HG02970 (cell line): ENCODE measurements at regions not wholly inside any gene's neighbourhood (a gene's known extent, or its start where the extent isn't known, plus 50 kb on each side); places are given as distances from the start of the nearest gene placed in this dataset.
"Not testable (repeated sequence)": the region's sequence is repeated elsewhere in the genome, so short reads cannot be mapped to it uniquely, and the experiment has no call there.

Experiments used
- ATAC-seq: cut with Tn5 transposase; IDR thresholded peaks from one replicate; pipeline ENCODE4 v1.9.1; 2021; ENCODE audit warnings: mild to moderate bottlenecking, moderate library complexity, moderate number of reproducible peaks; ENCODE audit not compliant: unreplicated experiment, low FRiP score

DNA sequence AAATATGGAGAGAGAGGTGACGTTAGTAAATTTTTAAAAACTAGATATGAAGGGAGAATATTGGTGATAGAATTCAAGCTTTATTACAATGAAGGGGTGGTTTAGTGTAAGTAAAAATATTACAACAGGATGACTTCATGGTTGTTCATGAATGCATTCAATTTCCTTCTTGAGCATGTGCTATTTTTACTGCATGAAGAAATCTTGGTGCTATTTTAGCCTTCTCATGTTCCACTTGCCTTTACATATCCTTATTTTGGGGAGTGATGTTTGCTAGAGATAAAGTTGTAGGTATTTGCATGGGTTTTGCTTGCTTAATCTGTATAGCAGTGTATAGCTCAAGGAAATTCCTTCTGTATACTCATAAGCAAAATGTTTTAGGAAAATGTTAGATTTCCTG, 195.0 kb upstream of the MMADHC start:
- no peak for ATAC-seq

- no peak for ATAC-seq
Measured at GRCh38 chr2:149781263-149781808, 193.8 kb upstream of the MMADHC start.

GRCh38 chr2:149773006-149773405, 185.4 kb upstream of the MMADHC start:
- no peak for ATAC-seq

- ATAC-seq: no peak
Measured at GRCh38 chr2:149768320-149768799, 180.8 kb upstream of the MMADHC start.

DNA sequence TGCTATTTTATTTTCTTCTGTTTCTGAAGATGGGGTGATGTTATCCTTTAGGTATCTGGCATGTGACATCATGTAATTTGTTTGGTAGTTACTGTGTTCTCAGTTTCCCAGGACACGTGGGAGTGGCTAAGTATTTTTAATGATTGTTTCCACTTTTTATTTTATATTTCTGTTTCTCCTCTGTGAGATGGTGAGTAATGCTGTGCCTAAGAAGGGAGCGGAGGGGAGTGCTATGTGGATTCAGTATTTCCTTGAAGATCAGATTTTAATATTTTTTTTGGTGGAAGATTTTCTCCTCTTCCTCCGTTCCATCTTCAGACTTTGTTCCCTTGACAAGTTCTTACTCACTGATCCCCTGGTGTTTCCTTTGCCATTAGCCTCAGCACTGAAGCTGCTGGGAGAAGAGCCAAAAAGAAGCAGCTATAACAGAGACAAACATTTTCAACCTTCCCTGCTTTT, 180.0 kb upstream of the MMADHC start:
- ATAC-seq: no peak

GRCh38 chr2:149766339-149766738, 178.8 kb upstream of the MMADHC start:
- ATAC-seq: no peak

GRCh38 chr2:149765636-149766035, 178.1 kb upstream of the MMADHC start:
- ATAC-seq: no peak

DNA sequence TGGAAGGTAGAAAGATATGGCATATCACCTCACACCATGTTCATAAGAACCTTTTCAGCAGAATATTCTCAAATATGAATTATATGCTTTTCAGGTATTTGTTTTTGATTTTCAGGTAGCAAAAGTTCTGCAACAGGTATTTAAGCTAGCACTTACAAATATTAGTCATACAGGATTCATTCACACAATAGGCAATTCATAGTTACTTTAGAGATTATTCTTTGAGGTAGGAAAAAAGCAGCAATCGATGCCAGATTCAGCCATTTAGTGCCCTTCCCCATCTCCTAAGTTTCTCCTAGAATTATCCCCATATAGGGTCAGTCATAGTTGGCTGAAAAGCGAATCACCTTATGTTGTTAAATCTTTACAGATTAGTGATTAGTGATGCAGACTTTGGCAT, 177.4 kb upstream of the MMADHC start:
- ATAC-seq: no peak

DNA sequence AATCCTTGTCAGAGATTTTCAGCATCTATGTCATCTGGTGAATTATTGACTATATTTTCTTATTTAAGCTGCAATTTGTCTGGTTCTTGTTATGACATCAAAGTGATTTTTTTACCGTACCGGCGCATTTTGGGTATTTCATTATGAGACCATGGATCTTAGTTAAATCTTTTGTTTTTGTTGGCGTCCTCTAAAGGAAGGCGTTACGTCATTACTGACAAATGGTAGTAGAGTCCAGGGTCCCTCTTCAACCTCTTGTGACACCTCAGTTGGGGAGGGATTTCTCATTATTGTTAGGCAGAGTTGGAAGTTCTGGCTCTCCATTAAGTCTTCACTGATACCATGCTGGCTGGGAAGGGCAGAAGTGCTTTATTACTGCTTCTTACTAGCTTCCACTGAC, 175.8 kb upstream of the MMADHC start:
- no peak for ATAC-seq

DNA sequence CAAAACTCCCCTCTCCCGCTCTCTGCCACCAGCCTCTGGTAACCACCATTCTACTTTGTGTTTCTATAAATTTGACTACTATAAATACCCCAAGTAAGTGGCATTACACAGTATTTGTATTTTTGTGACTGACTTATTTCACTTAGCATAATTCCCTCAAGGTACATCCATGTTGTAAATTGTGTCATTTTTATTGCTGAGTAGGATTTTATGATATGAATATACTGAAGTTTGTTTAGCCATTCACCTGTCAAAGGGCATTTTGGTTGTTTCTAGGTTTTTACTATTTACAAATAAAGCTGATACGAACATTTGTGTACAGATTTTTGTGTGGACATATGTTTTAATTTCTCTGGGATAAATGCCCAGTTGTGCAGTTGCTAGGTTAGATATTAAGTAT, 174.0 kb upstream of the MMADHC start:
- ATAC-seq: no peak

- ATAC-seq: not testable (repeated sequence)
Measured at GRCh38 chr2:149759382-149759781, 171.8 kb upstream of the MMADHC start.

DNA sequence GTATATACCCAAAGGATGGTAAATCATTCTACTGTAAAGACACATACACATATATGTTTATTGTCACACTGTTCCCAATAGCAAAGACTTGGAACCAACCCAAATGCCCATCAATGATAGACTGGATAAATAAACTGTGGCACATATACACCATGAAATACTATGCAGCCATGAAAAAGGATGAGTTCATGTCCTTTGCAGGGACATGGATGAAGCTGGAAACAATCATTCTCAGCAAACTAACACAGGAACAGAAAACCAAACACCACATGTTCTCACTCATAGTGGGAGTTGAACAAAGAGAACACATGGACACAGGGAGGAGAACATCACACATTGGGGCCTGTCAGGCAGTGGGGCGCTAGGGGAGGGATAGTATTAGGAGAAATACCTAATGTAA, 167.1 kb upstream of the MMADHC start:
- not testable (repeated sequence) for ATAC-seq

GRCh38 chr2:149747456-149747855, 159.9 kb upstream of the MMADHC start:
- ATAC-seq: no peak

- ATAC-seq: no peak
Measured at GRCh38 chr2:149745396-149746230, 158.0 kb upstream of the MMADHC start.

DNA sequence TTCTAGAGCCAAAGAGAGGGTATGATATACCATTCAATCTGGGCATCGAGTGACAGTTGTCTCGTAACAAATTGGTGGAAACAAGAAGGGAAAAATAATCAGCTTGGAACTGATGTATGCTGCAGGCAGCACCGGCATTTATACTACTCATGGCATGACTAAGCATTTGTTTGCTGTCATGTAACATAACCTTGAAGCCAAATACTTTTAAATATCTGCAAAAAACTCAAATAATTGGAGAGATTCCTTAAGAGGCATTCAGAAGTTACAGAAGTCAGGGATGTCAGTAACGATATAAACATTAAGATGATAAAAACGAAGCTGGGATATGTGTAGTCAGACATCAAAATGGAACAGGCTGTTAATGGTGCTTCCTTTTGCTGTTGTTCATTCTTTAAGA, 157.3 kb upstream of the MMADHC start:
- ATAC-seq: no peak

- no peak for ATAC-seq
Measured at GRCh38 chr2:149743842-149744448, 156.4 kb upstream of the MMADHC start.

DNA sequence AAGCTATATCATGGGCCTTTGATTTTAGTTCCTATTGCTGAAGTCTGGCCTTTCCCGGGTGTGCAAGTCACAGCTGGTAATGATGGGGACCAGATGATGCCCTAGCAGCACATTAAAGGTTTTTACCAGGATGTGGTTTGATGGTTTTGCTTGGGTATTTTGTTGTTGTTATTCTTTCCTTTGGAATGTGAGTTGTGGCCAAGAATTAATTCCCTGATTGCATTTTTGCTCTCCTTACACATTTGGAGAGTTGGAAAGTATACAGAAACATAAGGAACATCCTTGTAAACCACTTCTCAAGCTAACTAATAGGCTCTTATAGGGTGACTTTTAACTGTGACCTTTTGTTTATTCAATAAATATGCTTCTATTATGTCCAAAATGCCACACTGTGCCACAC, 154.1 kb upstream of the MMADHC start:
- no peak for ATAC-seq

GRCh38 chr2:149740490-149740889, 152.9 kb upstream of the MMADHC start:
- no peak for ATAC-seq

DNA sequence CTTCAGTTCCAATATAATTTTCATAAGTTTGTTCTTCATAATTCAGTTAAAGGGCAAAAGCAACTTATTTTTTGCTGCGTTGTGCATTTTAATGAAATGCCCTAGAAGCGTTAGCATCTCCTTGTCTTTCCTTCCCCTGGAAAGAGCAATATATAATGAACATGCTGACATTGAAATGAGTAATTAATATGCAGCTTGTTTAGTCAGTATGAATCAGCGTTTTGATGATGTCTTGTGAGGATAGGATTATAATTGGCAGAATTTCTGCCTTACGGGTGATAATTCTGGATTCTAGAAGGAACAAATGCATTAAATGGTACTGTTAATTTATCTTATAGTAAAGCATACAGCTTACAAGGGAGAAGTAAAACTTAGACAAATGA, 152.3 kb upstream of the MMADHC start:
- ATAC-seq: no peak

GRCh38 chr2:149739171-149739882, 151.8 kb upstream of the MMADHC start:
- no peak for ATAC-seq

GRCh38 chr2:149738767-149739166, 151.2 kb upstream of the MMADHC start:
- no peak for ATAC-seq
